ENCODE measurements at regions not wholly inside any gene's neighbourhood (a gene's known extent, or its start where the extent isn't known, plus 50 kb on each side); places are given as distances from the start of the nearest gene placed in this dataset.

DNA sequence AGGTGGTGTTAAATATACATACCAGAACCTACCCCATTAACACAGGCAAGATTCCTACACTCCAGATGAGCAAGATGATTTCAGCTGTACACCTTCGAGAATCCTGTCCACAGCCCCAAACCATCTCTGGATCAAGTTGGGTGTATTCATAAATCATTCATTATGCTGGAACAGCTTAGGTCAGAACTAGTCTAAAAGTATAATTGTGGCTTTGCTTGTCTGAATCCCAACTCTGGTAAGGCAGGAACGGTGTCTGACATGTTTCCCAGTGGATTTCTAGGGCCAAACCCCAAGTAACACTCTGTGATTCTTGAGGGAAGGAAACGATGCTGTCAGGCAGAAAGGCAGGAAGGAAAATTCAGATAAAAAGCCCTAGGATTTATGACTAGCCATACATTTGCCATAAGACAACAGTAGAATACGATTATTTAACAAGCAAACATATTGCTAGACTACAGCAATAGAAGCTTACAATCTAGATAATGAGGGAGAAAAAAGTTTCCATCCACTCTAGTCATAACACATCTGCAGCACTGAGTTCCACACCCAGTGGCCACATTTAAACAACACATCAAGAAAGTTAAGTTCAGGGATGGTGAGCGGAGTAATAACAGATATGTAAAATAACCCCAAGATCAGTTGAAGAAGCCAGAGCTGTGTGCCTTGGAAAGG is 444.8 kb downstream of the RND3 start:
- no peak for TF ChIP-seq CTCF (IDR thresholded peaks at IDR 0.05; ENCODE audit: low read depth, low read length)
- no peak for TF ChIP-seq EZH2phosphoT487 (IDR thresholded peaks at IDR 0.05; ENCODE audit: low read depth)
